ENCODE measurements at regions not wholly inside any gene's neighbourhood (a gene's known extent, or its start where the extent isn't known, plus 50 kb on each side); places are given as distances from the start of the nearest gene placed in this dataset.
"Not testable (repeated sequence)": the region's sequence is repeated elsewhere in the genome, so short reads cannot be mapped to it uniquely, and the experiment has no call there.

DNA sequence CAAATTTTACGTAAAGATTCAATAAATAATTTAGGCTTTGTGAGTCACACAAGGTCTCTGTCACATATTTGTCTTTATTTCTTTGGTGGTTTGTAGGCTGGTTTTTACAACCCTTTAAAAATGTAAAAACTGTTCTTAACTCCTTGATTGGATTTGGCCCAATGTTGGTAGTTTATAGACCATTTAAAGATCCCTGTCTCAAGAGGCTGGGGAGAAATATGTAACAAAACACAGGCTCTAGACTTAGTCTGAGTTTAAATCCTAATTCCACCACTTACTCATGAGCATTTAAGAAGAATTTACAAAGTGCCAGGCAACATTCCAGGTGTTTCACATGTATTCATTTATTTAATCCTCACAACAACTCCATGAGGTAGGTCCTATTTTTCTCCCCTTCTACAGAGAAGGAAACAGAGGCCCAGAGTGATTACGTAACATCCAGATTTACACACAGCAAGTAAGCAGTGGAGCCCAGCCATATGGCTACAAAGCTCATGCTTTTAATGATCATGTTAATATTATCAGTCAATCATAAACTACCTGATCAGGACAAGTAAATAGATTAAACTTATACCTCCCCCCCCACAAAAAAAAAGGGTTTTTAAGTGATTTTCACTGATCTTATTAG, 416.6 kb upstream of the ACVR2A start:
- H3K27me3 ChIP-seq (ENCODE audit: insufficient read depth, low read length), result no peaks in the 10 kb centered on the region
- no peak overlapping the region for H3K4me3 ChIP-seq (ENCODE audit: low read length)
- no peaks in the 10 kb centered on the region for H3K9me3 ChIP-seq (ENCODE audit: low read depth, low read length)
- no peaks in the 10 kb centered on the region for H3K4me1 ChIP-seq (ENCODE audit: insufficient read depth, low read length)

DNA sequence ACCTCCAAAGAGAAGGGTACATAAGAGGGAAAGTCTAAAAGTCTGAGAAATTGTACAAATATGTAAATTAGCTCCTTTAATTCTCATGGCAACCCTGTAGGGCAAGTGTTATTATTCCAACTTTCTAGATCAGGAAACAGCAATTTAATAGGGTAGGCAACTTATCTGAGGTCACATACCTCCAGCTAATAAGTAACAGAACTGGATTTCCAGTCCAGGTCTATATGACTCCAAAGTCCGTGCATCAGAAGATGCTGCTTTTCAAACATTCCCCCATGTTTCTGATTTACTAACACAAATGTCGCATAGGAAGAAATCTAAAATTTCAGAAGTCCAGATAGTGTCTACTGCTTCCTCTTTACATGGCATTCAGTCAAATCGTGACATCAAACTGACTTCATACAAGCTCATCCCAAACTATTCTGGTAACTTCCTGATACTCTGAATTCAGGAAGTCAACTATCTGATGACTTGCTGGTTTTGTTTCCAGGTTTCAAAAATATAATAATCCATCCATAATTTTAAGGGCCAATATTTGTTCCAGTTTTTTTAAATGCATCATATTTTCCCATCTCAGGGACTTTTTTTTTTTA, 419.3 kb upstream of the ACVR2A start:
- Histone ChIP-seq H3K9me3 (ENCODE audit: low read depth, low read length) (no peaks in the 10 kb centered on the region), H3K27me3 (ENCODE audit: insufficient read depth, low read length) (no peaks in the 10 kb centered on the region), H3K4me1 (ENCODE audit: insufficient read depth, low read length) (no peaks in the 10 kb centered on the region), H3K4me3 (ENCODE audit: low read length) (no peak overlapping the region)

DNA sequence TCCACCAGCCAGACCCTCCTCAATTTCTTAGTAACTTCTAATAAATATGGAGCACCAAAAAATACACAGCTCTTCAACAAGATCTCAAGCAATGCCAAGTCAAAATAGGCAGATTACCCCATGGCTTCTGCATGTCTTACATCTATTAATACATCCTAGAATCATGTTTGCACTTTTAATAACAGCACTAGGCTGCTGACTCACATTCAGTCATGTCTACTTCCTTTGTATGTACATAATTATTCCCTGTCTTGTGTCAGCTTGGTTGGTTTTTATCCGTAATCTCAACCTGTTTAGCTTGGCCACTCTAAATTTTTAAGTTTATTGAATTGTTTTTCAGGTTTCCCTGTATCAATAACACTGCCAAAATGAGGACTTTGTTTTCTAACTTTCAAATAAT, 420.1 kb upstream of the ACVR2A start:
- H3K4me3 ChIP-seq (ENCODE audit: low read length), result no peak overlapping the region
- H3K4me1 ChIP-seq (ENCODE audit: insufficient read depth, low read length), result no peaks in the 10 kb centered on the region
- H3K27me3 ChIP-seq (ENCODE audit: insufficient read depth, low read length), result no peaks in the 10 kb centered on the region
- H3K9me3 ChIP-seq (ENCODE audit: low read depth, low read length), result no peaks in the 10 kb centered on the region

DNA sequence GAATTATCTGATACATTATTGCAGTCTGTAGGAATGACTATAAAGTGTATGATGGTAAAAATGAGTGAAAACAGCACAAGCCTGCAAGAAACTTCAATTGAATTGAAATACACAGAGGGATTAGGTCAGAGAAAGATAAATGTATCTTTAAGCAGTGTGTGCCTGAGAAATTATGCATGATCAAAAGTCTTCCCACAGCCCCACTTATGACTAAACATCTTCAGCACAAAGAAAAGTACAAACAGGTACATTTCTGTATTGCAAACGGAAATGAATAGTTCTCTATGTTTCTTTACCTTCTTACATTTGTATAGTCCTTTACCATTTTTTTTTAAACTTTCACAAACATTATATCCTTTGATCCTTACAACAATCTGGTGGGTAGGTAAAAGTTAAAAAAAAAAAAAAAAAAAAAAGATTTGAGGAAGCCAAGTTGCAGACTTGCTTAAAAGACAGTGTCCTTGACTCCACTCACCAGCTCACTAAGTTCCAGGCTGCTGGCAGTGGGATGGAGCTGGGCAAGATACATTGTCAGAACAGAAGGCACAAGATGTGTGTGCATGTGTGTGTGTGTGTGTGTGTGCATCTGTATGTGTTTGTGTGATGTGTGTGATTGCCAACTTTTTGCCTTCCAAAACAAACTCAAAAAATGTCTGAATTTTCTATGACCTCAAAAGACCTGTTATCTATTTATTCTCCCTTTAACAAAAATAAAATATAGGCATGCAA, 423.7 kb upstream of the ACVR2A start:
- H3K9me3 ChIP-seq (ENCODE audit: low read depth, low read length), result no peaks in the 10 kb centered on the region
- no peak overlapping the region for H3K4me3 ChIP-seq (ENCODE audit: low read length)
- H3K4me1 ChIP-seq (ENCODE audit: insufficient read depth, low read length), result no peaks in the 10 kb centered on the region
- H3K27me3 ChIP-seq (ENCODE audit: insufficient read depth, low read length), result no peaks in the 10 kb centered on the region

DNA sequence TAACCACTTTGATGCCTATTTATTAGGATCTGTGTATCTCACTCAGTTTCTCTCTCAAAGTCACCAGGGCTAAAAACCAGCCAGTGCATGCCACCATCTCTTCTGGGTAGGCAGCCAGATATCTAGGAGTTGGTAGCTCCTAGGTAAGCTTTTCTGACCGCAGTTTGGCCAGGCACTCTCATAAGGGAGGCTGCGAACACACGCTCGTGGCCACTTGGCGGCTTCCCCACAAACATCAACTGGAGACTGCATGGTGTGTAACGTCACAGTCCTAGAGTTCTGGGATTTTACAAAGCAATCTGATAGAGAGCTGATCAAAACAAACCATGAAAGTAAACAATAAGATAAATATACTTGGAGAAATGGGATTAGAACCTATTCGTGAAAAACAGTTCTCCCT, 424.3 kb upstream of the ACVR2A start:
- Histone ChIP-seq H3K4me3 (ENCODE audit: low read length) (no peak overlapping the region), H3K27me3 (ENCODE audit: insufficient read depth, low read length) (no peaks in the 10 kb centered on the region), H3K4me1 (ENCODE audit: insufficient read depth, low read length) (no peaks in the 10 kb centered on the region), H3K9me3 (ENCODE audit: low read depth, low read length) (no peaks in the 10 kb centered on the region)

DNA sequence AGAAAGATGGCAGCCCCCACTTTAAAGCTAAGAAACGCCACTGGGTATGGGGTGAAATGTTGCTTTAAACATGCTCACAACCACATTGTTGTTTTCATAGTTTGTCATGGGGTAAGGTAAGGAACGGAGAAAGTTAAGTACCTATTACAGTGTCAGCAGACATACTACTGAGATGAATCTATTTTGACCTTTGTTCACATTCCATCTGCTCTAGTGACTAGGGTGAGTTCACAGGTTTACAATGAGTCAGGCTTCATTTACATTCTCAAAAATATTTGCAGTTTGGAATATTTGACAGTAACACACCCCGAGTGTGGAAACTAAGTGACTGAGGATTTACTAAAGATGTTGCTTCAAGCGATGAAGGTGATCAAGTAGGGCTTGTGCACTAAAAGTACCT, 428.7 kb upstream of the ACVR2A start:
- no peaks in the 10 kb centered on the region for H3K27me3 ChIP-seq (ENCODE audit: insufficient read depth, low read length)
- H3K4me3 ChIP-seq (ENCODE audit: low read length), result no peak overlapping the region
- no peaks in the 10 kb centered on the region for H3K9me3 ChIP-seq (ENCODE audit: low read depth, low read length)
- H3K4me1 ChIP-seq (ENCODE audit: insufficient read depth, low read length), result no peaks in the 10 kb centered on the region

DNA sequence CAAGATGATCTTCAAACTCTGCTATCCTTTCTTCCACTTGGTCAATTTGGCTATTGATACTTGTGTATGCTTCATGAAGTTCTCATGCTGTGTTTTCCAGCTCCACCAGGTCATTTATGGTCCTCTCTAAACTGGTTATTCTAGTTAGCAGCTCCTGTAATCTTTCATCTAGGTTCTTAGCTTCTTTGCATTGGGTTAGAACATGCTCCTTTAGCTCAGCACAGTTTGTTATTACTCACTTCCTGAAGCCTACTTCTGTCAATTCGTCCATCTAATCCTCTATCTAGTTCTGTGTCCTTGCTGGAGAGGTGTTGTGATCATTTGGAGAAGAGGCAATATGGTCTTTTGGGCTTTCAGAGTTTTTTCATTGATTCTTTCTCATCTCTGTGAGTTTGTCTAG, 430.2 kb upstream of the ACVR2A start:
- not testable (repeated sequence) for H3K4me1 ChIP-seq (ENCODE audit: insufficient read depth, low read length); H3K27me3 ChIP-seq (ENCODE audit: insufficient read depth, low read length)

DNA sequence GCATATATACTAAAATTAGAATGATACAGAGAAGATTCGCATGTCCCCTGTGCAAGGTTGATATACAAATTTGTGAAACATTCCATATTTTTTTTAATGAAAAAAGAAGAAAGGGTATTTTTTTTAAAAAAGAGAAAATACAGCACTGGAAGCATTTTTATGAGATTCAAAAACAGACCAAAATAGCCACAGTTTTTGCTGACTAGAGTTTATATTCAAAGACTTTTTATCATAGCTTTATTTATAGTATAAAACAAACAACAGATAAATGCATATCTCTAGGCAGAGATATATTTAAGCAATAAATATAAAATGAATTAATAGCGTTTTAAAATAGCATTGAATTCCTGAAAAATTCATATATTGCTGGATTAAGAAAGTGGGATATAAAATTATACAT, 436.5 kb upstream of the ACVR2A start:
- Histone ChIP-seq H3K4me3 (ENCODE audit: low read length) (no peak overlapping the region), H3K4me1 (ENCODE audit: insufficient read depth, low read length) (no peaks in the 10 kb centered on the region), H3K9me3 (ENCODE audit: low read depth, low read length) (no peaks in the 10 kb centered on the region), H3K27me3 (ENCODE audit: insufficient read depth, low read length) (no peaks in the 10 kb centered on the region)

More for the DNA sequence above, 430.2 kb upstream of the ACVR2A start:
- not testable (repeated sequence) for H3K9me3 ChIP-seq (ENCODE audit: low read depth, low read length); H3K4me3 ChIP-seq (ENCODE audit: low read length)

DNA sequence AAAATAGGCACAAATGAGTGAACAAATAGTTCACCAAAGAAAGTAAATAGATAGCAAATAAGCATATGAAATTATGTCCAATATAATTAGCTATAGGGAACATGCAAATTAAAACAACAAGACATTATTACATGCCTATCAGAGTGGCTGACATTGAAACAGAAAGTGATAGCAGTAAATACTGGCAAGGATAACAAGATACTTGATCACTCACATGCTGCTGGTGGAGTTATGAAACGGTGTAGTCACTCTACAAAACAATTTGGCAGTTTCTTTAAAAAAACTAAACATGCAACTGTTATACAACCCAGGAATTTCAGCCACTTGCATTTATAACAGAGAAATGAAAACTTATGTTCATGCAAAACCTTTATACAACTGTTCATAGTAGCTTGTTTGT, 439.2 kb upstream of the ACVR2A start:
- no peaks in the 10 kb centered on the region for H3K9me3 ChIP-seq (ENCODE audit: low read depth, low read length)
- no peak overlapping the region for H3K4me3 ChIP-seq (ENCODE audit: low read length)
- no peaks in the 10 kb centered on the region for H3K4me1 ChIP-seq (ENCODE audit: insufficient read depth, low read length)
- H3K27me3 ChIP-seq (ENCODE audit: insufficient read depth, low read length), result no peaks in the 10 kb centered on the region

DNA sequence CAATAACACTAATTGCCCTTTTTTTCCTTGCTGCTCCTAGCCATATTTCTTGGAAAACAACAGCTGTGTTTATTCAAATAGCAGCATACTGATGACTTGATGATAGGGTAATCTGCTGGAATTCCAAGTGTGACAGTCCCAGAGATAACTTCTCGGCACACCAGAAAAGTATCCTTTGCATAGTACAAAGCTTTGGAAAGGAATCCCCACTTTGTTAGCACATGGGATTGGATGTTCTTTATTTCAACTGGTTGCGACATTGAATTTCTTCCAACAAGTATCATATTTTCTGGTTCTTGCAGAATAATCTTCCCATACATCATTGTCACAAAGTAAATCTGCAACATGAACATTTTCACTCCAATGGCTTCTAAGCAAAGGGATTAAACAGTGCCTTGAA, 445.8 kb upstream of the ACVR2A start:
- Histone ChIP-seq H3K9me3 (ENCODE audit: low read depth, low read length) (no peaks in the 10 kb centered on the region), H3K4me3 (ENCODE audit: low read length) (no peak overlapping the region), H3K4me1 (ENCODE audit: insufficient read depth, low read length) (no peaks in the 10 kb centered on the region), H3K27me3 (ENCODE audit: insufficient read depth, low read length) (no peaks in the 10 kb centered on the region)

DNA sequence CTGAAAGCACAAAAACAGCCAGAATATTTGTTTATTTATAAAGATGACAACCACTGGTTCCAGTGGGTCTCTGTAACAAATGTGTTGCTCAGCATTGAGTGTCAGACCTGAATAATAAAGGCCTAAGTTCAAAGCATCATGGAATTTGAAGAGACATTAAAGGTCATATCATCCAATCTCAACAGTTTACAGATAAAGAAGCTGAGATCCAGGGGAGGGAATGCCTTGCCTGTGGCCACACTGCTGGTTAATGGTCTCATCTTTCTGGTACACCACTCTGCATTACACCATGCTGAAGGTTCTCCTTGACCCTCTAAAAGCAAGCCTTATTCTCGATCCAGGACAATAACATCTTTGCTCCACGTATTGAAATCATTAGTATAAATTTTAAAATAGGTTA, 446.5 kb upstream of the ACVR2A start:
- H3K27me3 ChIP-seq (ENCODE audit: insufficient read depth, low read length), result no peaks in the 10 kb centered on the region
- no peaks in the 10 kb centered on the region for H3K4me1 ChIP-seq (ENCODE audit: insufficient read depth, low read length)
- H3K9me3 ChIP-seq (ENCODE audit: low read depth, low read length), result no peaks in the 10 kb centered on the region
- H3K4me3 ChIP-seq (ENCODE audit: low read length), result no peak overlapping the region

DNA sequence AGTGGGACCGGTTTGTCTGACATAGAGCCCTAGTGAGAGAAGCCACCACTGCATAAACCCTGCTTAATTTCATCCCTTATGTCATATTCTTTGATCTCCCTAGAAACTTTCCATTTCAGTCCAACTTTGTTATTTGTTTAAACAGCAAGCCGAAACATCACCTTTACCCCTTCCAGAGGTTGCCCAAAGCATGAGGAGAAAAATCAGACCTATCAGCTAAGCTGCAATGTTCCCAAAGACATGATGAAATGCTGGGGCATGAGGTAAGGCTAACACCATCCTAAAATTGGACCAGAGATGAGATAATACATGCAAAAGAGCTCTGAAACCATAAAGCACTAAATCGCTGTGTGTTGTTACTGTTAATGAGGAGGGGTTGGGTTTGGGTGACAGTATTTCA, 447.9 kb upstream of the ACVR2A start:
- H3K4me1 ChIP-seq (ENCODE audit: insufficient read depth, low read length), result no peaks in the 10 kb centered on the region
- H3K4me3 ChIP-seq (ENCODE audit: low read length), result no peak overlapping the region
- H3K9me3 ChIP-seq (ENCODE audit: low read depth, low read length), result no peaks in the 10 kb centered on the region
- no peaks in the 10 kb centered on the region for H3K27me3 ChIP-seq (ENCODE audit: insufficient read depth, low read length)

DNA sequence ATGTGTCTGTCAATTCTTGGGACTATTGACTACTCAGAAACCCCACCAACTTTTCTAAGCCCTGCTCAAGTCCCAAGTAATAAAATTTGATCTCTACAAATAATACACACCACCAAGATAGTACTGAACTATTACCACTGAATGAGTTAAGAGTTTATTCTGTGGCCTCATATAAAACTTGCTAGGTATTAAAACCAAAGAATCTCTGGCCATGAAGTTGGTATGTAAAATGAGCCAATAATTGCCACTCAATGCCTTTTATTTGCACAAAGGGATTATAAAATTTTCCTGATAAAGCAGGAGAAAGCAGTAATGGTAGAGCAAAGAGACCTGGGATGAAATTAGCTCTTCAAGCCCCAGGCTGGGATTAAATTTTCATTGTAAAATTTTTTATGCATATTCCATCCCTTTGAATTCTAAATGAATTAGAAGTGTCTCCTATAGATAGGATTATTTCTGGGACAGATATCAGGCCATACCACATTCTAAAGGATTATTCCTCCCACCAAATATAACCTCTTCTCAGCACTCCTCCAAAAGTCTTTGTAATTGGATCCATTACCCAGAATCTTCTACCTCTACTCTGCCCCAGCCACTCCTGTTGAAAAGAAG, 450.5 kb upstream of the ACVR2A start:
- no peak overlapping the region for H3K4me3 ChIP-seq (ENCODE audit: low read length)
- no peaks in the 10 kb centered on the region for H3K27me3 ChIP-seq (ENCODE audit: insufficient read depth, low read length)
- no peaks in the 10 kb centered on the region for H3K4me1 ChIP-seq (ENCODE audit: insufficient read depth, low read length)
- no peaks in the 10 kb centered on the region for H3K9me3 ChIP-seq (ENCODE audit: low read depth, low read length)

DNA sequence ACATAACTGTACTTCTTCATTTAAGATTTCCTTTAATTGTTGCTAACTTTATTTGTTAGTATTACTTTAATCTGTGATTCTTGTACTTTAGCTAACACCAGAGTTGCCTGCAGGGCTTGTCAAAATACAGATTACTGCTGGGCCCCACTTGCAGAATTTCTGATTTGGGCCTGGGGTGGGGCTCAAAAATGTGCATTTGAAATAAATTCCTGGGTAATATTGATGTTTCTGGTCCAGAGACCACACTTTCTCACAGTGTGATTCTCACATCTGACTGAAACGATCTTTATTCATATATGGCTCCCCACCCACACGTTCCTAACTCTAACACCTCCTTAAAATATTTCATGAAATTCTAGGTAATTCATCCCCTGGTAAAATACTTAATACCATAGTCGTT, 452.6 kb upstream of the ACVR2A start:
- no peaks in the 10 kb centered on the region for H3K27me3 ChIP-seq (ENCODE audit: insufficient read depth, low read length)
- H3K4me1 ChIP-seq (ENCODE audit: insufficient read depth, low read length), result no peaks in the 10 kb centered on the region
- H3K4me3 ChIP-seq (ENCODE audit: low read length), result no peak overlapping the region
- H3K9me3 ChIP-seq (ENCODE audit: low read depth, low read length), result no peaks in the 10 kb centered on the region

DNA sequence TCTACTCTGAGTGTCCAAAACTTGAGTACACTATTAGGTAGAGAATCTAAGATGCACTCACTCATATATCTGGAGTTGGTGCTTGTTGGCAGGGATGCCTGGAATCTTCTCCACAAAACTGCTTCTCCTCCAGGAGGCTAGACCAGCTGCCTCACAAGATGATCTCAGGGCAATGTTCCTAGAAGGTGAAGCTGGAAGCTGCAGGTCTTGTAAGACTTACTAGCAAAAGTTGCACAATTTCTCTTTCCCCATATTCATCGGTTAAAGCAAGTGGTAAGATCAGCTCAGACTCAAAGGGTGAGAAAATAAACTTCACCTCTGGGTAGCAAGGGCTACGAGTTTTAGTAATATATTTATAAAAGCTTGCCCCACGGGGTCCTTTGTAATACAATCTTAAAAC, 454.4 kb upstream of the ACVR2A start:
- no peak overlapping the region for H3K4me3 ChIP-seq (ENCODE audit: low read length)
- no peaks in the 10 kb centered on the region for H3K9me3 ChIP-seq (ENCODE audit: low read depth, low read length)
- no peaks in the 10 kb centered on the region for H3K27me3 ChIP-seq (ENCODE audit: insufficient read depth, low read length)
- H3K4me1 ChIP-seq (ENCODE audit: insufficient read depth, low read length), result no peaks in the 10 kb centered on the region

Measured in mononuclear cell (primary cell).